Chondrocyte (in vitro differentiated cells): ENCODE measurements at regions not wholly inside any gene's neighbourhood (a gene's known extent, or its start where the extent isn't known, plus 50 kb on each side); places are given as distances from the start of the nearest gene placed in this dataset.

ENCODE experiments used
- DNase-seq: peaks from one replicate; pipeline ENCODE4 v3.0.0; 2021; ENCODE audit warnings: mixed read lengths, low spot score
- H3K27ac Mint-ChIP-seq: one replicate; pipeline ENCODE4 v1.8.0; 2021; ENCODE audit warnings: mild to moderate bottlenecking, moderate library complexity, mixed read lengths; ENCODE audit not compliant: unreplicated experiment
- H3K27me3 Mint-ChIP-seq: 2 replicates; pipeline ENCODE4 v1.8.0; 2021; ENCODE audit warnings: low read depth, mixed read lengths
- H3K36me3 Mint-ChIP-seq: 2 replicates; pipeline ENCODE4 v1.8.0; 2021; ENCODE audit warnings: low read depth, mixed read lengths
- H3K4me1 Mint-ChIP-seq: 2 replicates; pipeline ENCODE4 v1.8.0; 2021; ENCODE audit warnings: low read depth, mild to moderate bottlenecking, mixed read lengths
- H3K4me3 Mint-ChIP-seq: one replicate; pipeline ENCODE4 v1.8.0; 2021; ENCODE audit warnings: mild to moderate bottlenecking, moderate library complexity, mixed read lengths; ENCODE audit not compliant: unreplicated experiment
- H3K9me3 Mint-ChIP-seq: 2 replicates; pipeline ENCODE4 v1.8.0; 2021; ENCODE audit warnings: low read depth, mixed read lengths
- TF ChIP-seq, protein P1 (sequence below): fragments of 200-600 bp; sonication (generic); IDR thresholded peaks from 2 replicates; pipeline ENCODE4 v1.5.0; 2021; ENCODE audit warnings: antibody characterized with exemption, mild to moderate bottlenecking, moderate library complexity

DNA sequence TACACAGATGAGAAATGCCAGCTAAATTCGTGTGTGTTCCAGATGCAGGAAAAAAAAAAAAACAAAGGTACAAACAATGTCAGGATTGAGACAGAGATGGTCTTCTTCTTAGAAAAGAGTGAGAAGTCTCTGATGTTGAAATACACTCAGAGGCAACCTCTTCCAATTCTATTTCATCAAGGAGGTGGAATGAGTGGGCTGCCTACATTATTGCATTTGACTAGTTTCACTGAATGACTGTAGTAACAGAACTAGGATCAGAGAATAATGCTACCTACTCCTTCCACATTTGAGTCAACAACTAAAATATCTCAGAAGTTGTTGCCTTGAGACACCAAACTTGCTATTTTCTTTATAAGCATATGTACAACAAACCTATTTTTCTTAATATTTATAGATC is 1332.2 kb upstream of the FLRT2 start:
- Mint-ChIP-seq H3K36me3 (no peaks in the 10 kb centered on the region), H3K9me3 (peaks cover 7% of the 10 kb centered on the region), H3K4me3 (no peak overlapping the region), H3K27ac (no peak overlapping the region), H3K27me3 (no peaks in the 10 kb centered on the region), H3K4me1 (peaks cover 9% of the 10 kb centered on the region)
- no peak for DNase-seq
- TF ChIP-seq, protein P1, sequence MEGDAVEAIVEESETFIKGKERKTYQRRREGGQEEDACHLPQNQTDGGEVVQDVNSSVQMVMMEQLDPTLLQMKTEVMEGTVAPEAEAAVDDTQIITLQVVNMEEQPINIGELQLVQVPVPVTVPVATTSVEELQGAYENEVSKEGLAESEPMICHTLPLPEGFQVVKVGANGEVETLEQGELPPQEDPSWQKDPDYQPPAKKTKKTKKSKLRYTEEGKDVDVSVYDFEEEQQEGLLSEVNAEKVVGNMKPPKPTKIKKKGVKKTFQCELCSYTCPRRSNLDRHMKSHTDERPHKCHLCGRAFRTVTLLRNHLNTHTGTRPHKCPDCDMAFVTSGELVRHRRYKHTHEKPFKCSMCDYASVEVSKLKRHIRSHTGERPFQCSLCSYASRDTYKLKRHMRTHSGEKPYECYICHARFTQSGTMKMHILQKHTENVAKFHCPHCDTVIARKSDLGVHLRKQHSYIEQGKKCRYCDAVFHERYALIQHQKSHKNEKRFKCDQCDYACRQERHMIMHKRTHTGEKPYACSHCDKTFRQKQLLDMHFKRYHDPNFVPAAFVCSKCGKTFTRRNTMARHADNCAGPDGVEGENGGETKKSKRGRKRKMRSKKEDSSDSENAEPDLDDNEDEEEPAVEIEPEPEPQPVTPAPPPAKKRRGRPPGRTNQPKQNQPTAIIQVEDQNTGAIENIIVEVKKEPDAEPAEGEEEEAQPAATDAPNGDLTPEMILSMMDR = no peak

- TF ChIP-seq, protein P1 = no peak
- Mint-ChIP-seq H3K9me3 (no peaks in the 10 kb centered on the region), H3K4me1 (peaks cover 9% of the 10 kb centered on the region), H3K36me3 (no peaks in the 10 kb centered on the region), H3K27ac (peak overlapping the region; percentile 9), H3K27me3 (no peaks in the 10 kb centered on the region), H3K4me3 (no peak overlapping the region)
- no peak for DNase-seq
Measured at GRCh38 chr14:84202486-84202885, 1327.5 kb upstream of the FLRT2 start.

GRCh38 chr14:84203896-84204295 is 1326.0 kb upstream of the FLRT2 start:
- TF ChIP-seq, protein P1 = no peak
- Mint-ChIP-seq H3K27ac (no peak overlapping the region), H3K36me3 (no peaks in the 10 kb centered on the region), H3K9me3 (no peaks in the 10 kb centered on the region), H3K4me1 (peaks cover 17% of the 10 kb centered on the region), H3K4me3 (no peak overlapping the region), H3K27me3 (no peaks in the 10 kb centered on the region)
- DNase-seq = no peak

- Mint-ChIP-seq H3K27me3 (no peaks in the 10 kb centered on the region), H3K4me3 (peak overlapping the region; percentile 20), H3K4me1 (peaks cover 11% of the 10 kb centered on the region), H3K36me3 (no peaks in the 10 kb centered on the region), H3K9me3 (no peaks in the 10 kb centered on the region), H3K27ac (no peak overlapping the region)
- TF ChIP-seq, protein P1 = no peak
- no peak for DNase-seq
Measured at GRCh38 chr14:84208451-84208850, 1321.5 kb upstream of the FLRT2 start.

GRCh38 chr14:84209031-84209430 is 1320.9 kb upstream of the FLRT2 start:
- Mint-ChIP-seq H3K4me3 (no peak overlapping the region), H3K36me3 (no peaks in the 10 kb centered on the region), H3K27me3 (no peaks in the 10 kb centered on the region), H3K4me1 (peaks cover 11% of the 10 kb centered on the region), H3K9me3 (no peaks in the 10 kb centered on the region), H3K27ac (no peak overlapping the region)
- no peak for DNase-seq
- TF ChIP-seq, protein P1 = no peak
